Esophagus muscularis mucosa (tissue), 4 donors: ENCODE measurements at regions not wholly inside any gene's neighbourhood (a gene's known extent, or its start where the extent isn't known, plus 50 kb on each side); places are given as distances from the start of the nearest gene placed in this dataset.

Experiments used
- DNase-seq: peaks from one replicate; pipeline ENCODE4 v3.0.0-alpha.2; 2017; ENCODE audit errors: extremely low spot score
- H3K27ac ChIP-seq, 4 donors: fragments of 200-600 bp; sonication (generic); replicated peaks in 1 of 4; 1 replicate in 3 of 4; 2 replicates in 1 of 4; pipeline ENCODE4 v1.5.1; 2016 to 2019; ENCODE audit warnings: mild to moderate bottlenecking in 1 of 4
- H3K27me3 ChIP-seq, 4 donors: fragments of 200-600 bp; sonication (generic); one replicate each; pipeline versions ENCODE4 v1.5.1 to v1.6.0; 2016 to 2019
- H3K36me3 ChIP-seq, 4 donors: fragments of 200-600 bp; sonication (generic); one replicate each; pipeline ENCODE4 v1.5.1; 2016 to 2019
- H3K4me1 ChIP-seq, 4 donors: fragments of 200-600 bp; sonication (generic); one replicate each; pipeline ENCODE4 v1.5.1; 2016 to 2019
- H3K4me3 ChIP-seq, 4 donors: fragments of 200-600 bp; sonication (generic); 1 replicate in 2 of 4; 2 replicates in 2 of 4; pipeline ENCODE4 v1.5.1; 2016 to 2019; ENCODE audit warnings: mild to moderate bottlenecking in 4 of 4, moderate library complexity in 1 of 4
- H3K9me3 ChIP-seq, 4 donors: fragments of 200-600 bp; sonication (generic); 1 replicate in 3 of 4; 2 replicates in 1 of 4; pipeline ENCODE4 v1.5.1; 2016 to 2019
- EP300 ChIP-seq: sonication (generic); formaldehyde crosslinking; IDR thresholded peaks from one replicate; pipeline ENCODE4 v1.6.1; 2017; ENCODE audit warnings: antibody characterized with exemption
- POLR2A ChIP-seq: fragments of 450-650 bp; IDR thresholded peaks from one replicate; pipeline ENCODE4 v1.6.1; 2017; ENCODE audit warnings: antibody characterized with exemption, moderate library complexity, mild to moderate bottlenecking, low read depth
- POLR2AphosphoS5 ChIP-seq, 2 donors: sonication (generic); formaldehyde crosslinking; IDR thresholded peaks; one replicate each; pipeline ENCODE4 v1.6.1; 2017; ENCODE audit warnings: antibody characterized with exemption in 2 of 2
- WGBS: methylation state at CpG from one replicate; pipeline ENCODE4 v1.1.5; 2018; 5-methylcytosine and 5-hydroxymethylcytosine counted together
- intact Hi-C: fragments of 100-400 bp; cut with DNase I; formaldehyde crosslinking; loops from one replicate; pipeline ENCODE4 v1.15.1; 2023
- TF ChIP-seq, protein P1 (sequence below), 3 experiments: fragments of 200-600 bp in 2 of 3; fragments of 450-650 bp in 1 of 3; sonication (generic) in 2 of 3; IDR thresholded peaks; one replicate each; pipeline ENCODE4 v1.5.1; 2017 to 2019; ENCODE audit warnings: antibody characterized with exemption in 3 of 3, mild to moderate bottlenecking in 2 of 3, moderate library complexity in 1 of 3

DNA sequence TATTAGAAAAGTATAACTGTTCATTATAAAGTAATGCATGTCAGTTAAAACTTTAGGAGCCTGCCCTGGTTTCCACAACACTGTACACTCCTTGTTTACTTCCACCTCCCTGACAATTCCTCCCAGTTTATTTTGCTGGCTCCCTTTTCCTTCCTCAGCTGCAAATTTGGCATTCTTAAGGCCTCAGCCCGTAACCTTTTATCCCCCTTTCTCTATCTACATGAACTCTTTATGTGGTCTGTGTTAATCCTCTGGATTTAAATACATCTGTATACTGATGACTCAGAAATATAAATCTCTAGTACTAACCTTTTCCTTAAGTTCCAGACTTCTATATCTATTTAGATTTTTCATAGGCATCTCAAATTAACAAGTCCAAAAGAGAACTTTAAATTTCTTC lies 143.6 kb downstream of the OTOL1 start:
- intact Hi-C loops: no loop called here
- no peak for DNase-seq
- Histone ChIP-seq H3K27me3 (no peaks in the 10 kb centered on the region), H3K36me3 (no peaks in the 10 kb centered on the region), H3K27ac (no peak overlapping the region), H3K4me1 (no peaks in the 10 kb centered on the region), H3K4me3 (no peak overlapping the region), H3K9me3 (no peaks in the 10 kb centered on the region)
- TF ChIP-seq, protein P1, sequence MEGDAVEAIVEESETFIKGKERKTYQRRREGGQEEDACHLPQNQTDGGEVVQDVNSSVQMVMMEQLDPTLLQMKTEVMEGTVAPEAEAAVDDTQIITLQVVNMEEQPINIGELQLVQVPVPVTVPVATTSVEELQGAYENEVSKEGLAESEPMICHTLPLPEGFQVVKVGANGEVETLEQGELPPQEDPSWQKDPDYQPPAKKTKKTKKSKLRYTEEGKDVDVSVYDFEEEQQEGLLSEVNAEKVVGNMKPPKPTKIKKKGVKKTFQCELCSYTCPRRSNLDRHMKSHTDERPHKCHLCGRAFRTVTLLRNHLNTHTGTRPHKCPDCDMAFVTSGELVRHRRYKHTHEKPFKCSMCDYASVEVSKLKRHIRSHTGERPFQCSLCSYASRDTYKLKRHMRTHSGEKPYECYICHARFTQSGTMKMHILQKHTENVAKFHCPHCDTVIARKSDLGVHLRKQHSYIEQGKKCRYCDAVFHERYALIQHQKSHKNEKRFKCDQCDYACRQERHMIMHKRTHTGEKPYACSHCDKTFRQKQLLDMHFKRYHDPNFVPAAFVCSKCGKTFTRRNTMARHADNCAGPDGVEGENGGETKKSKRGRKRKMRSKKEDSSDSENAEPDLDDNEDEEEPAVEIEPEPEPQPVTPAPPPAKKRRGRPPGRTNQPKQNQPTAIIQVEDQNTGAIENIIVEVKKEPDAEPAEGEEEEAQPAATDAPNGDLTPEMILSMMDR (IDR thresholded peaks at IDR 0.05): no peak
- no peak for TF ChIP-seq POLR2A
- no peak for TF ChIP-seq POLR2AphosphoS5 (IDR thresholded peaks at IDR 0.05)
- no peak for TF ChIP-seq EP300
- 70% methylated on average over 1 of the region's 1 CpG for WGBS

DNA sequence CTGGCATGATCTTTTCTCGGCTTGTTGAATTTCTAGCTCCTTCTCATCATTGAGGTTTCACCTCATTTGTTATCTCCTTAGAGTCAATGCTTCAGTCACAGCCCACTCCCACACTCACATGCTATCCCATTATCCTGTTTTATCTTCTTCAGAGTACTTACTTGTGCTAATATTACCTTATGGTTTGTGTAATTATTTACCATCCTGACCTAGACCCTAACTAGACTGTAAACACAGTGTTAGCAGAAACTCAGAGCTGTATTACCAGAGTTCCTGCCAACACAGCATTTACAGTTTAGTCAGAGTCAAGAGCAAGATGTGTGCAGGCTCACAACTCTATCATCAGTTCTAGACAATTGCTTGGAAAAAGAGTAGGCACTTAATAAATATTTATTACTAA lies 144.7 kb downstream of the OTOL1 start:
- no peak for DNase-seq
- Histone ChIP-seq H3K4me3 (no peak overlapping the region), H3K36me3 (no peaks in the 10 kb centered on the region), H3K27me3 (no peaks in the 10 kb centered on the region), H3K9me3 (no peaks in the 10 kb centered on the region), H3K4me1 (no peaks in the 10 kb centered on the region), H3K27ac (no peak overlapping the region)
- intact Hi-C loops: no loop called here
- TF ChIP-seq POLR2AphosphoS5 (IDR thresholded peaks at IDR 0.05) (no peak), POLR2A (no peak), EP300 (no peak)
- TF ChIP-seq, protein P1 (IDR thresholded peaks at IDR 0.05): no peak
- WGBS: 77% methylated on average over 1 of the region's 1 CpG

DNA sequence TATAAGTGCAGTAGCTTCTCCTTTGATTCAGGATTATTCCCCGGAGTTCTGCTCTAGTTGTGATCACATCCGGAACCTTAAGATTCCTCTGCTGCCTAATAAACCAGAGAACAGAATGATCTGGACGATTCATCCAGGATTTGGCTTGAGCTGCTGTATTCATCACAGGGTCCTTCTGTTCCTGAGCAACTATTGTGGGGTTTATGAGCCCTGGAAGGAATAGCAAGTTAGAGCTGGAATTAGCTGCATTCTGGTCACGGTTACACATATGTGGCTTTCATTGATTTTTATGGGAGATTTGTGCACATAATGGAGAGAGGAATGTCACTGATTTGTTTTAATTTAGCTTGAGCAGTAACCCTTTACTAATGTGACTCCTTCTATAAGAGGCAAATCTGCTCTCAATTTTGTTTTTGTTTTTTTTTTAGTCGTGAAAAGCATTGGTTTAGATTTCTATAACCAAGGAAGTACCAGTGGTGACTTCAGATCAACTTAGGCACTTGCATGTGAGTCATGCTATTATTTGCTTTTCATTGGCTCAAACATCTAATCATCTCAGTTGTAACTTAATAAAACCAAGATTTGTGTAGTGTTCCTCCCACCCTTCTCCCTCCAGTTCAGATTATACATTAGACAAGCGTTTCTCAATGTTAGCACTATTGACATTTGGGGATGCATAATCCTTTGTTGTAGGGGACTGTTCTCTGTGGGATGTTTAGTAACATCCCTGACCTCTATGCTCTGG lies 148.5 kb downstream of the OTOL1 start:
- peaks cover 0 to 3% (median 0%) of the 10 kb centered on the region in 4 donors for H3K4me1 ChIP-seq
- TF ChIP-seq EP300 (no peak), POLR2AphosphoS5 (IDR thresholded peaks at IDR 0.05) (no peak), POLR2A (no peak)
- TF ChIP-seq, protein P1 (IDR thresholded peaks at IDR 0.05): no peak
- WGBS: 80% methylated on average over 6 of the region's 6 CpGs
- no peaks in the 10 kb centered on the region for H3K36me3 ChIP-seq
- no peak for DNase-seq
- no peaks in the 10 kb centered on the region for H3K9me3 ChIP-seq
- no peaks in the 10 kb centered on the region for H3K27me3 ChIP-seq
- intact Hi-C loops: no loop called here
- H3K4me3 ChIP-seq: no peak overlapping the region
- peak overlapping the region in 1 of 4 donors; percentile 12 for H3K27ac ChIP-seq

DNA sequence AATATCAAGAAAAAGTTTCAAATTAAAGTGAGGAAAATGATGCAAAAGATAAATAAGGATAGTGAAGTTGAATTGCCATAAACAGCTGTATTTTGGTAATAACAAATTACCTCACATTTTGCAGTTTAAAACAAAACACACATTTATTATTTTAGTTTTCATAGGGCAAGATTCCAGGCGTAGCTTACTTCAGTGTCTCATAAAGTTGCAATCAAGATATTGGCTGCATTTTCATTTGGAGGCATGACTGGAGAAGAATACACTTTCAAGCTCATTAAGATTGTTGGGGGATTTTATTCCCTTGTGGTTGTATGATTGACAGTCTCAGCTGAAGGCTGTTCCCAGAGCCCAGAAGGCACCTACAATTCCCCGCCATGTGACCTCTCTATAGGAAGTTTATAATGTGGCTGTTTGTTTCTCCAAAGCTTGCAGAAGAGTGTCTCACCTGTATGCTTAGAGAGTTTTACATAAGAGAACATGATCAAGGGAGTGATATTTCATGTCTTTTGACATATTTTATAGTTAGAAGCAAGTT lies 151.4 kb downstream of the OTOL1 start:
- no peak overlapping the region for H3K27ac ChIP-seq
- H3K4me3 ChIP-seq: no peak overlapping the region
- no peak for DNase-seq
- no peaks in the 10 kb centered on the region for H3K36me3 ChIP-seq
- intact Hi-C loops: no loop called here
- WGBS: 87% methylated on average over 2 of the region's 2 CpGs
- TF ChIP-seq POLR2A (no peak), EP300 (no peak)
- TF ChIP-seq, protein P1 (IDR thresholded peaks at IDR 0.05): no peak
- H3K4me1 ChIP-seq: peaks cover 0 to 3% (median 0%) of the 10 kb centered on the region in 4 donors
- H3K9me3 ChIP-seq: no peaks in the 10 kb centered on the region
- H3K27me3 ChIP-seq: no peaks in the 10 kb centered on the region
